Prostate gland (tissue), 2 donors: ENCODE measurements at regions not wholly inside any gene's neighbourhood (a gene's known extent, or its start where the extent isn't known, plus 50 kb on each side); places are given as distances from the start of the nearest gene placed in this dataset.

Source experiments
- CTCF ChIP-seq, 4 experiments: fragments of 200-600 bp in 2 of 4; fragments of 450-650 bp in 2 of 4; sonication (generic) in 2 of 4; IDR thresholded peaks; 1 replicate in 3 of 4; 2 replicates in 1 of 4; pipeline ENCODE4 v1.5.1; 2016 to 2019; ENCODE audit warnings: antibody characterized with exemption in 4 of 4, mild to moderate bottlenecking in 2 of 4, moderate library complexity in 2 of 4
- POLR2A ChIP-seq: fragments of 450-650 bp; IDR thresholded peaks from one replicate; pipeline ENCODE4 v1.6.1; 2016; ENCODE audit warnings: antibody characterized with exemption, mild to moderate bottlenecking
- POLR2AphosphoS5 ChIP-seq: sonication (generic); formaldehyde crosslinking; IDR thresholded peaks from one replicate; pipeline ENCODE4 v1.6.1; 2017; ENCODE audit warnings: antibody characterized with exemption

GRCh38 chr16:51473091-51473490 lies 322.0 kb upstream of the SALL1 start:
- no peak for TF ChIP-seq CTCF (IDR thresholded peaks at IDR 0.05)
- TF ChIP-seq POLR2A = no peak
- TF ChIP-seq POLR2AphosphoS5 = no peak
